ENCODE measurements at regions not wholly inside any gene's neighbourhood (a gene's known extent, or its start where the extent isn't known, plus 50 kb on each side); places are given as distances from the start of the nearest gene placed in this dataset.

DNA sequence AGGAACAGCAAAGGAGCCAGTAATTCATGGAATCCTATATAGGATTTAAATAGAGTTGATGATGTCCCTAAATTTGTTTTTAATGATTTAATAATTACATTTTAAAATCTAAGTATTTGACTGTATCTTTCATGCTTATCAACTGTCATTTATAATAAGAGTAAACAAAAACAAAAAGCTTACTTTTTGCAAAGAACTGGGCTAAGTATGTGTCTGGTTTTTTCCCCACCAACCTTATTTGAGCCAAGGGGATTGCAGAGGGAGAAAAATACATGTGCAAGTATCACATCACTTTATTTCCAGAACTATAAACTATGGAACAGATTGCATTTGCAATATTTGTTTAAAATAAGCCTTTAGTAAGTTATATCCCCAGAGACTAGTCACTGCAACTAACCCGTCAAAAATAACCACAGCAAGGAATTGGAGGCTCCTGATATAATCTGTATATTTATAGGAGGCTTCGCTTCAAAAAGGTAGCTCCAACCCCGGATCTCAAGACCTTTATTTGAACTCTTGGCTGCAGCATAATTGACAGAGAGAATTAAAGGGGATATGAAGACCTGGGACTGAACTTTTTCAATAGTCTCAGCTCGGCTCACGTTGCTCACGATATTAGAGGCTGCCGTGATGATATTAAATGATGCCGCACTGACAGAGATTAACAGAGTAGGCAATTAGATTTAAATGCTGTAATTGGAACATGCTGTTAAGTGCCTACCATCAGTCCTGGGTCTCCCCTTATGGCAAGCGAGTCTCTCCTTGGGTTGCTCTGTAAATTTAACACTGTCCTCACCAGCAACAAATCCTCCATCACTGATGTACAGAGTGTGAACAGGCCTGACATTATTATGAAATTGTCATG, 329.1 kb upstream of the NFIA start:
- POLR2A ChIA-PET: no interaction called here
- Histone ChIP-seq H3K9me3 (ENCODE audit: control extremely low read depth in 1 of 5, control insufficient read depth in 4 of 5, insufficient read depth in 2 of 5, low read depth in 1 of 5, low read length in 4 of 5) (no peaks in the 10 kb centered on the region), H3K4me3 (ENCODE audit: control insufficient read depth in 1 of 7, extremely low read depth in 1 of 7, insufficient read depth in 4 of 7, low read depth in 2 of 7, low read length in 6 of 7) (no peak overlapping the region), H3K36me3 (ENCODE audit: control insufficient read depth in 4 of 4, insufficient read depth in 4 of 4, low read length in 3 of 4) (no peaks in the 10 kb centered on the region), H3K27me3 (replicated peaks in 2 of 5; ENCODE audit: control insufficient read depth in 4 of 5, insufficient read depth in 5 of 5, low read length in 4 of 5) (no peaks in the 10 kb centered on the region), H3K27ac (ENCODE audit: insufficient read depth in 1 of 2, low read depth in 1 of 2, low read length in 2 of 2, poor library complexity in 1 of 2, severe bottlenecking in 2 of 2) (no peak overlapping the region), H3K4me1 (ENCODE audit: control extremely low read depth in 1 of 4, control insufficient read depth in 4 of 4, insufficient read depth in 4 of 4, low read length in 3 of 4) (no peaks in the 10 kb centered on the region)
- no peak for DNase-seq
- 100% methylated on average over 4 of the region's 9 CpGs for WGBS (ENCODE audit: insufficient coverage)
- CTCF ChIA-PET: interaction anchor here (1.1 kb wide), 1 partner anchor 12 kb away, joined by 3 read pairs; no protein-coding TSS in a partner anchor

DNA sequence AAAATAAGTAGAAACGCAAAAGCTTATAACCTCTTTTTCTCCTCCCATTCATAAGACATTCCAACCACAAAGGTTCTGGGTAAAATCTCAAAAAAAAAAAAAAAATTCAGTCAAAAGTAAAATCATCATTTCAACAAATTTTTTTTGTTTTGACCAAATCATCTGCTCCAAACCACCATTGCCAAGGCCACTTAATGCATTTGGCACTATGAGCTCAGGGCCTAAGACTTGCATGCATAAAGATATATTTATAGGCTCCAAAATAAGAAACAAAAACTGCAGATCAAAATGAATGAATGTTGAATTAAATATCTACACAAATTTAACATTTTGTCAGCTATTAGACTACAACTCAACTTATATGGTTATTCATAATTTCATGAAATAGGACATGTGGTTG, 331.1 kb upstream of the NFIA start:
- Histone ChIP-seq H3K27ac (ENCODE audit: insufficient read depth in 1 of 2, low read depth in 1 of 2, low read length in 2 of 2, poor library complexity in 1 of 2, severe bottlenecking in 2 of 2) (no peak overlapping the region), H3K4me1 (ENCODE audit: control extremely low read depth in 1 of 4, control insufficient read depth in 4 of 4, insufficient read depth in 4 of 4, low read length in 3 of 4) (no peaks in the 10 kb centered on the region), H3K9me3 (ENCODE audit: control extremely low read depth in 1 of 5, control insufficient read depth in 4 of 5, insufficient read depth in 2 of 5, low read depth in 1 of 5, low read length in 4 of 5) (peaks cover 0 to 3% (median 0%) of the 10 kb centered on the region in 5 experiments), H3K4me3 (ENCODE audit: control insufficient read depth in 1 of 7, extremely low read depth in 1 of 7, insufficient read depth in 4 of 7, low read depth in 2 of 7, low read length in 6 of 7) (no peak overlapping the region), H3K36me3 (ENCODE audit: control insufficient read depth in 4 of 4, insufficient read depth in 4 of 4, low read length in 3 of 4) (no peaks in the 10 kb centered on the region), H3K27me3 (replicated peaks in 2 of 5; ENCODE audit: control insufficient read depth in 4 of 5, insufficient read depth in 5 of 5, low read length in 4 of 5) (no peaks in the 10 kb centered on the region)
- 100% methylated on average over 1 of the region's 1 CpG for WGBS (ENCODE audit: insufficient coverage)
- ChIA-PET POLR2A (no interaction called here), CTCF (interaction anchor here (0.7 to 1.9 kb wide), 4 partner anchors 10 to 19 kb away, joined by 3 to 4 read pairs (median 4); no protein-coding TSS in a partner anchor)
- DNase-seq: no peak

DNA sequence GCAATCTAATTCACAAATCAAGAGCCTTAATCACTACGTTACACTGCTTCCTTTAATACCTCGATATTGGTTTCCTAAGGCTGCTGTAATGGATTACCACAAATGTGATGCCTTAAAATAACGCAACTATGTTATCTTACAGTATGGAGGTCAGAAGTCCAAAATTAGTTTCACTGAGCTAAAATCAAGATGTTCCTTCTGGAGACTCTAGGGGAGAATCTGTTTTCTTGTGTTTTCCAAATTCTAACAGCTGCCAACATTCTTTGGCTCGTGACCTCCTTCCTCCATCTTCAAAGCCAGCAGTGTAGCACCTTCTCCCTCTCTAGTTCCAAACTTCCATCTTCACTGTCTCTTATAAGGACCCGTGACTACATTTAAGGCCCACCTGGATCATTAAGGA, 335.0 kb upstream of the NFIA start:
- peaks cover 0 to 3% (median 0%) of the 10 kb centered on the region in 5 experiments for H3K9me3 ChIP-seq (ENCODE audit: control extremely low read depth in 1 of 5, control insufficient read depth in 4 of 5, insufficient read depth in 2 of 5, low read depth in 1 of 5, low read length in 4 of 5)
- H3K4me3 ChIP-seq (ENCODE audit: control insufficient read depth in 1 of 7, extremely low read depth in 1 of 7, insufficient read depth in 4 of 7, low read depth in 2 of 7, low read length in 6 of 7): no peak overlapping the region
- WGBS (ENCODE audit: insufficient coverage): 100% methylated on average over 4 of the region's 5 CpGs
- ChIA-PET CTCF (no interaction called here), POLR2A (no interaction called here)
- no peak overlapping the region for H3K27ac ChIP-seq (ENCODE audit: insufficient read depth in 1 of 2, low read depth in 1 of 2, low read length in 2 of 2, poor library complexity in 1 of 2, severe bottlenecking in 2 of 2)
- H3K27me3 ChIP-seq (replicated peaks in 2 of 5; ENCODE audit: control insufficient read depth in 4 of 5, insufficient read depth in 5 of 5, low read length in 4 of 5): no peaks in the 10 kb centered on the region
- H3K36me3 ChIP-seq (ENCODE audit: control insufficient read depth in 4 of 4, insufficient read depth in 4 of 4, low read length in 3 of 4): no peaks in the 10 kb centered on the region
- DNase-seq: no peak
- H3K4me1 ChIP-seq (ENCODE audit: control extremely low read depth in 1 of 4, control insufficient read depth in 4 of 4, insufficient read depth in 4 of 4, low read length in 3 of 4): no peaks in the 10 kb centered on the region

DNA sequence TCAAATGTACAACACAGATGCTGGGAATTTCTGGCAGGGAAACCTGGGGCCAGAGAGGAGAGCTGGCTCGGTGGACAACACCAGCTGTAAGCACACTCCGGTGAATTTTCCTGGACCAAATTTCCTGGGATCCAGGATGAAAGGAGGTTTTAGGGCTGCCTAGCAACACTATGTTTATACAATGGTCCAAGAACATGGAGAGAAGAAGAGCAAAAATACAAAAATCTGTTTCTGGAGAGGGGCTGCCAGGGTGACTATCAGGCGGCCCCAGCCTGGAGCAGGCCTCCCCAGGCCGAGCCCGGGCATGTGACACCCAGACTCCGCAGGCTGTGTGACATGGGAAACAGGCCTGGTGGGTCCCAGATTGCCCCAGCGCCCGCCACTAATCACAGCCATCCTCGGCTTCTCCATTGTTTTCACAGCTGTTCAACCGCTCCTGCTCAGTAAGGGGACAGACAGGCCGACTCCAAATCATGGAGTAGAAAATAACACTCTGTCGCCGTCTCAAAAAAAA, 336.0 kb upstream of the NFIA start:
- no peak overlapping the region for H3K4me3 ChIP-seq (ENCODE audit: control insufficient read depth in 1 of 7, extremely low read depth in 1 of 7, insufficient read depth in 4 of 7, low read depth in 2 of 7, low read length in 6 of 7)
- WGBS (ENCODE audit: insufficient coverage): 96% methylated on average over 12 of the region's 13 CpGs
- H3K36me3 ChIP-seq (ENCODE audit: control insufficient read depth in 4 of 4, insufficient read depth in 4 of 4, low read length in 3 of 4): no peaks in the 10 kb centered on the region
- no peak for DNase-seq
- no peaks in the 10 kb centered on the region for H3K4me1 ChIP-seq (ENCODE audit: control extremely low read depth in 1 of 4, control insufficient read depth in 4 of 4, insufficient read depth in 4 of 4, low read length in 3 of 4)
- POLR2A ChIA-PET: no interaction called here
- no peak overlapping the region for H3K27ac ChIP-seq (ENCODE audit: insufficient read depth in 1 of 2, low read depth in 1 of 2, low read length in 2 of 2, poor library complexity in 1 of 2, severe bottlenecking in 2 of 2)
- CTCF ChIA-PET: no interaction called here
- H3K9me3 ChIP-seq (ENCODE audit: control extremely low read depth in 1 of 5, control insufficient read depth in 4 of 5, insufficient read depth in 2 of 5, low read depth in 1 of 5, low read length in 4 of 5): peaks cover 0 to 3% (median 0%) of the 10 kb centered on the region in 5 experiments
- H3K27me3 ChIP-seq (replicated peaks in 2 of 5; ENCODE audit: control insufficient read depth in 4 of 5, insufficient read depth in 5 of 5, low read length in 4 of 5): no peaks in the 10 kb centered on the region

DNA sequence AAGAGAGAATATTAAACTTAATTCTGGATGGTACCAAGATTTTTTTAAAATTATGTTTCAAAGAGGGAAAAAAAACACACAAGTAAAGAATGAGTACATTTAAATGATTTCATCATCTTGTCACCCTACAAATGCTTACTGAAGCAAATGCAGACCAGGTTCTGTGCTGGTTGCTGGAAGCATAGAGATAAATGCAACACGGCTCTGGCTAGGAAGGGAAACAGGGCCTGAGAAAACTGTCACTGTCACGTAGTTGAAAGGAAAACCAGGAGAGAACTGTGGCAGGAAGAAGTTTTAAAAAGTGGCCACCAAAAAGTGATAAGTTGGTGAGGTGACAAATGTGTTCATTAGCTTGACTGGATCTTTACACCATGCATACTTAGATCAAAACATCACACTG, 336.9 kb upstream of the NFIA start:
- no peaks in the 10 kb centered on the region for H3K4me1 ChIP-seq (ENCODE audit: control extremely low read depth in 1 of 4, control insufficient read depth in 4 of 4, insufficient read depth in 4 of 4, low read length in 3 of 4)
- no peak overlapping the region for H3K4me3 ChIP-seq (ENCODE audit: control insufficient read depth in 1 of 7, extremely low read depth in 1 of 7, insufficient read depth in 4 of 7, low read depth in 2 of 7, low read length in 6 of 7)
- no peak for DNase-seq
- no peak overlapping the region for H3K27ac ChIP-seq (ENCODE audit: insufficient read depth in 1 of 2, low read depth in 1 of 2, low read length in 2 of 2, poor library complexity in 1 of 2, severe bottlenecking in 2 of 2)
- peaks cover 0 to 3% (median 0%) of the 10 kb centered on the region in 5 experiments for H3K9me3 ChIP-seq (ENCODE audit: control extremely low read depth in 1 of 5, control insufficient read depth in 4 of 5, insufficient read depth in 2 of 5, low read depth in 1 of 5, low read length in 4 of 5)
- POLR2A ChIA-PET: no interaction called here
- H3K27me3 ChIP-seq (replicated peaks in 2 of 5; ENCODE audit: control insufficient read depth in 4 of 5, insufficient read depth in 5 of 5, low read length in 4 of 5): no peaks in the 10 kb centered on the region
- WGBS (ENCODE audit: insufficient coverage): 60% methylated on average over 1 of the region's 2 CpGs
- H3K36me3 ChIP-seq (ENCODE audit: control insufficient read depth in 4 of 4, insufficient read depth in 4 of 4, low read length in 3 of 4): no peaks in the 10 kb centered on the region
- CTCF ChIA-PET: interaction anchor here (0.6 kb wide), 1 partner anchor 22 kb away, joined by 3 read pairs; no protein-coding TSS in a partner anchor

DNA sequence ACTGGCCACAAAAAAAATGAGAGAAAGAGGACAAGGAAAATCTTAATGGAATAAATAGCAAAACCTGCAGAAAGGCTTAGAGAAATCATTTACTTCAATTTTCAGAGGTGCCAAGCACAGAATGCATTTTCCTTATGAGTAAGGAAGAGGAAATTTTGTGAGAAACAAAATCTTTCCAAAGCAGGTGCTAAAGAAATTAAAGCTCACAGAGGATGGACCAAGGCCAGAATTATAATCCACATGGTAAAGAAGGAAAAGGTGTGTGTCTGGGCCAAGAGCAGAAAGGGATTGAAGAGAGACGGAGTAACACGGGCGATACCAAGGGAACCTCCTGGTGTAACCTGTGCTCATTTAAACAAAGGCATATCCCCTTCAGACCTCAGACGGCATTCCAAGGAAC, 340.0 kb upstream of the NFIA start:
- POLR2A ChIA-PET: no interaction called here
- 100% methylated on average over 2 of the region's 4 CpGs for WGBS (ENCODE audit: insufficient coverage)

DNA sequence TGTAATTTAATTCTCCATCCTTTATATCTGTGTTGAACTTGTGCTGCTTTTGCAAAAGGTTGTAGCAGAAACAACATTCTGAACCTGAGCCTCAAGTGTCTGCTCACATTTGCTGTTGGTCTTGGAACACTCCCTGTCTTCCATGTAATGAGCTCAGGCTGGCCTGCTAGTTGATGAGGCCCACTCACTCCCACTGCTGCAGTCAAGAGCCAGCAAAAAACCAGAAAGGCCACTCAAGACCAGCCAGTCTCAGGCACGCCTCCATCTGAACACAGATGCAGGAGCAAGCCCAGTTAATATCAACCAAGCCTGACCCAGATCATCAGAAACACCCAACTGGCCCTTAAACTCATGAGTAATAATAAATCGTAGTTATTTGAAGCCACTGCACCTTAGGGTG, 342.2 kb upstream of the NFIA start:
- Histone ChIP-seq H3K4me1 (ENCODE audit: control extremely low read depth in 1 of 4, control insufficient read depth in 4 of 4, insufficient read depth in 4 of 4, low read length in 3 of 4) (no peaks in the 10 kb centered on the region), H3K27me3 (replicated peaks in 2 of 5; ENCODE audit: control insufficient read depth in 4 of 5, insufficient read depth in 5 of 5, low read length in 4 of 5) (no peaks in the 10 kb centered on the region), H3K36me3 (ENCODE audit: control insufficient read depth in 4 of 4, insufficient read depth in 4 of 4, low read length in 3 of 4) (no peaks in the 10 kb centered on the region), H3K27ac (ENCODE audit: insufficient read depth in 1 of 2, low read depth in 1 of 2, low read length in 2 of 2, poor library complexity in 1 of 2, severe bottlenecking in 2 of 2) (no peak overlapping the region), H3K9me3 (ENCODE audit: control extremely low read depth in 1 of 5, control insufficient read depth in 4 of 5, insufficient read depth in 2 of 5, low read depth in 1 of 5, low read length in 4 of 5) (no peaks in the 10 kb centered on the region), H3K4me3 (ENCODE audit: control insufficient read depth in 1 of 7, extremely low read depth in 1 of 7, insufficient read depth in 4 of 7, low read depth in 2 of 7, low read length in 6 of 7) (no peak overlapping the region)
- no peak for DNase-seq
- ChIA-PET POLR2A (interaction anchor here (0.6 kb wide), 1 partner anchor 290 kb away, joined by 3 read pairs; no protein-coding TSS in a partner anchor), CTCF (no interaction called here)
- 100% methylated on average over 1 of the region's 2 CpGs for WGBS (ENCODE audit: insufficient coverage)

More for the DNA sequence above, 340.0 kb upstream of the NFIA start:
- Histone ChIP-seq H3K4me1 (ENCODE audit: control extremely low read depth in 1 of 4, control insufficient read depth in 4 of 4, insufficient read depth in 4 of 4, low read length in 3 of 4) (no peaks in the 10 kb centered on the region), H3K9me3 (ENCODE audit: control extremely low read depth in 1 of 5, control insufficient read depth in 4 of 5, insufficient read depth in 2 of 5, low read depth in 1 of 5, low read length in 4 of 5) (no peaks in the 10 kb centered on the region), H3K27me3 (replicated peaks in 2 of 5; ENCODE audit: control insufficient read depth in 4 of 5, insufficient read depth in 5 of 5, low read length in 4 of 5) (no peaks in the 10 kb centered on the region), H3K36me3 (ENCODE audit: control insufficient read depth in 4 of 4, insufficient read depth in 4 of 4, low read length in 3 of 4) (no peaks in the 10 kb centered on the region), H3K4me3 (ENCODE audit: control insufficient read depth in 1 of 7, extremely low read depth in 1 of 7, insufficient read depth in 4 of 7, low read depth in 2 of 7, low read length in 6 of 7) (no peak overlapping the region), H3K27ac (ENCODE audit: insufficient read depth in 1 of 2, low read depth in 1 of 2, low read length in 2 of 2, poor library complexity in 1 of 2, severe bottlenecking in 2 of 2) (no peak overlapping the region)
- no peak for DNase-seq
- CTCF ChIA-PET: no interaction called here
